Sigmoid colon (tissue), 6 donors: ENCODE measurements at regions not wholly inside any gene's neighbourhood (a gene's known extent, or its start where the extent isn't known, plus 50 kb on each side); places are given as distances from the start of the nearest gene placed in this dataset.

Source experiments
- DNase-seq: peaks from one replicate; pipeline ENCODE4 v3.0.0-alpha.2; 2019
- H3K27ac ChIP-seq, 4 donors: fragments of 200-600 bp; sonication (generic); one replicate each; pipeline ENCODE4 v1.5.1; 2016 to 2019; ENCODE audit warnings: mild to moderate bottlenecking in 1 of 4
- H3K27me3 ChIP-seq, 3 donors: fragments of 200-600 bp; sonication (generic); one replicate each; pipeline ENCODE4 v1.5.1; 2019; ENCODE audit warnings: mild to moderate bottlenecking in 1 of 3
- H3K36me3 ChIP-seq, 4 donors: fragments of 200-600 bp; sonication (generic); one replicate each; pipeline ENCODE4 v1.5.1; 2016 to 2019
- H3K4me1 ChIP-seq, 4 donors: fragments of 200-600 bp; sonication (generic); one replicate each; pipeline ENCODE4 v1.5.1; 2017 to 2019
- H3K4me3 ChIP-seq, 4 donors: fragments of 200-600 bp; sonication (generic); one replicate each; pipeline ENCODE4 v1.5.1; 2017 to 2019; ENCODE audit warnings: mild to moderate bottlenecking in 2 of 4, moderate library complexity in 1 of 4
- H3K9me3 ChIP-seq, 4 donors: fragments of 200-600 bp in 3 of 4; sonication (generic) in 3 of 4; one replicate each; pipeline versions ENCODE4 v1.5.1 to v1.6.1; 2013 to 2019
- CTCF ChIP-seq, 4 experiments: fragments of 450-650 bp in 3 of 4; fragments of 200-600 bp in 1 of 4; IDR thresholded peaks; one replicate each; pipeline ENCODE4 v1.5.1; 2016 to 2019; ENCODE audit warnings: antibody characterized with exemption in 4 of 4, mild to moderate bottlenecking in 3 of 4, moderate library complexity in 2 of 4
- EP300 ChIP-seq, 4 donors: sonication (generic); formaldehyde crosslinking; IDR thresholded peaks; one replicate each; pipeline ENCODE4 v1.6.1; 2017; ENCODE audit warnings: antibody characterized with exemption in 4 of 4
- POLR2A ChIP-seq, 2 donors: fragments of 450-650 bp; IDR thresholded peaks; one replicate each; pipeline ENCODE4 v1.6.1; 2016; ENCODE audit warnings: antibody characterized with exemption in 2 of 2, mild to moderate bottlenecking in 2 of 2, moderate library complexity in 2 of 2
- POLR2AphosphoS5 ChIP-seq, 4 donors: sonication (generic); formaldehyde crosslinking; IDR thresholded peaks; one replicate each; pipeline ENCODE4 v1.6.1; 2017; ENCODE audit warnings: antibody characterized with exemption in 4 of 4
- WGBS, 2 donors: extraction: QIAGEN DNeasy Blood & Tissue Kit; methylation state at CpG; one replicate each; pipeline ENCODE4 v1.1.7; 2013; 5-methylcytosine and 5-hydroxymethylcytosine counted together
- intact Hi-C: fragments of 100-400 bp; cut with DNase I; formaldehyde crosslinking; loops from one replicate; pipeline ENCODE4 v1.15.1; 2023
- donor health status: healthy with polysubstance abuse.
- donor health status: healthy.

GRCh38 chr21:28336314-28336713, 656.4 kb downstream of the LTN1 start:
- Histone ChIP-seq H3K9me3 (no peaks in the 10 kb centered on the region), H3K4me1 (peaks cover 0 to 10% (median 3%) of the 10 kb centered on the region in 4 donors), H3K4me3 (no peak overlapping the region), H3K36me3 (no peaks in the 10 kb centered on the region), H3K27me3 (no peaks in the 10 kb centered on the region), H3K27ac (no peak overlapping the region)
- TF ChIP-seq POLR2A (IDR thresholded peaks at IDR 0.05) (no peak), EP300 (IDR thresholded peaks at IDR 0.05) (no peak), CTCF (IDR thresholded peaks at IDR 0.05) (peak in 3 of 4 experiments; percentile 28 to 40 (median 34)), POLR2AphosphoS5 (IDR thresholded peaks at IDR 0.05) (peak in 2 of 4 donors; percentile 12 to 17)
- intact Hi-C loops = loop anchor here (2.0 to 5.0 kb wide), 4 partner anchors 284 to 1488 kb away; no protein-coding TSS in a partner anchor
- DNase-seq = no peak
- WGBS, 2 donors = 3 to 19% methylated on average over 3 of the region's 3 CpGs

DNA sequence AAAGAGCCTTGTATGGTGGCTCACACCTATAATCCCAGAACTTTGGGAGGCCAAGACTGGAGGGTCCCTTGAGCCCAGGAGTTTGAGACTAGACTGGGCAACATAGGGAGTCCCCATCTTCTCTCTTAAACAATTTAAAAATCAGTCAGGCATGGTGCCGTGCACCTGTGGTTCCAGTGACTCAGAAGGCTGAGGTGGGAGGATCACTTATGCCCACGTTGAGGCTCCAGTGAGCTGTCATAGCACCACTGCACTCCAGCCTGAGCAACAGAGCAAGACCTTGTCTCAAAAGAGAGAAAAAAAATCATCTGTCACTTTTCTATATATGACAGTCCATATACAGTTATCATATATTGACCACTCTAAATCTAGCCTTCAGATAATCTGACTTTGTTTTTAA, 658.3 kb downstream of the LTN1 start:
- no peaks in the 10 kb centered on the region for H3K9me3 ChIP-seq
- no peaks in the 10 kb centered on the region for H3K27me3 ChIP-seq
- intact Hi-C loops = no loop called here
- no peak overlapping the region for H3K27ac ChIP-seq
- no peaks in the 10 kb centered on the region for H3K36me3 ChIP-seq
- peaks cover 0 to 10% (median 3%) of the 10 kb centered on the region in 4 donors for H3K4me1 ChIP-seq
- TF ChIP-seq POLR2A (IDR thresholded peaks at IDR 0.05) (no peak), CTCF (IDR thresholded peaks at IDR 0.05) (no peak), POLR2AphosphoS5 (IDR thresholded peaks at IDR 0.05) (no peak)
- DNase-seq = no peak
- H3K4me3 ChIP-seq = no peak overlapping the region
- 83 to 90% methylated on average over 2 of the region's 2 CpGs for whole genome bisulfite sequencing, 2 donors

GRCh38 chr21:28333578-28334075, 659.0 kb downstream of the LTN1 start:
- Histone ChIP-seq H3K27me3 (no peaks in the 10 kb centered on the region), H3K27ac (no peak overlapping the region), H3K9me3 (no peaks in the 10 kb centered on the region), H3K4me3 (no peak overlapping the region), H3K4me1 (peaks cover 0 to 10% (median 3%) of the 10 kb centered on the region in 4 donors), H3K36me3 (no peaks in the 10 kb centered on the region)
- DNase-seq = no peak
- intact Hi-C loops = no loop called here
- TF ChIP-seq POLR2AphosphoS5 (IDR thresholded peaks at IDR 0.05) = peak in 1 of 4 donors; percentile 25
- TF ChIP-seq CTCF (IDR thresholded peaks at IDR 0.05) = no peak
- 71% methylated on average over 3 of the region's 3 CpGs for WGBS, 2 donors

DNA sequence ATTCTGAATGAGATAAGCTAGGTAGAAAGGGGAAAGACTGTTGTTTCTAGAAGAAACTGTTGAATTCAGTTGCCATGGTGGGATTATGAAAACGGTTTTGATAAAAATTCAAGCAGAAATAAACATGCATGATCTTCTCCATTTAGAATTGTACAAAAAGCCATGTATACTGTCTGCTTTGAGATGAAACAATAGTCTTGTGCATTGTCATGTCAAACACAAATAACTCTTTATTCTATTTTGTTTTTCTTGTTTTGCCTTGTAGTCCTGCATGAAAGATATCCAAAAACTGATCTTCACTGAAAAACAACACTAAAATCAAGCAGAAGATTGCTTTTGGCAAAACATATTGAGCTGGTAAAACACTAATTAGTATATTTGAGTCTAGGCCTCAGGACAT, 659.9 kb downstream of the LTN1 start:
- WGBS, 2 donors = 65 to 68% methylated on average over 1 of the region's 1 CpG
- H3K27ac ChIP-seq = no peak overlapping the region
- TF ChIP-seq CTCF (IDR thresholded peaks at IDR 0.05) = no peak
- TF ChIP-seq EP300 (IDR thresholded peaks at IDR 0.05) = no peak
- TF ChIP-seq POLR2A (IDR thresholded peaks at IDR 0.05) = no peak
- TF ChIP-seq POLR2AphosphoS5 (IDR thresholded peaks at IDR 0.05) = no peak
- H3K4me3 ChIP-seq = no peak overlapping the region
- H3K4me1 ChIP-seq = peaks cover 0 to 10% (median 3%) of the 10 kb centered on the region in 4 donors
- H3K36me3 ChIP-seq = no peaks in the 10 kb centered on the region
- no peaks in the 10 kb centered on the region for H3K9me3 ChIP-seq
- intact Hi-C loops = no loop called here
- H3K27me3 ChIP-seq = no peaks in the 10 kb centered on the region
- no peak for DNase-seq

DNA sequence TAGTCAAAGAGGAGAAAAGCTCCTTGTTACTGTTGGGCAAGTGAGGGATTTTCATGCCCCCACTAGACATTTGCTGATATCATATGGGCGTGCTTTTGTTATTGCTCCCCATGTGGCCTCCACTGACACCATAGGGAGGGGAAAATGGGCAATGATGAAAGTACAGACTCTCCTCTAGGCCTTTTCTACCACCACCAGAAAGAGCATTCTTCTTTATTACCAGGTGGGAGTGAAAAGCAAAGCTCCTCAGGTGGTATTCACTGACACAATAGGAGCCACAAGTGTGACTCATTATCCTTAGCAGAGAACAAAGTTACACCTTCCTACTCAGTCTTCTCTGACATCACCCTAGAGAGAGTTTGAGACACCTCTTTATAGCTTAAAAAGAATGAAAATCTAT, 667.1 kb downstream of the LTN1 start:
- Histone ChIP-seq H3K36me3 (no peaks in the 10 kb centered on the region), H3K4me3 (no peak overlapping the region), H3K27me3 (no peaks in the 10 kb centered on the region), H3K4me1 (no peaks in the 10 kb centered on the region), H3K9me3 (peaks cover 0 to 9% (median 0%) of the 10 kb centered on the region in 4 donors), H3K27ac (no peak overlapping the region)
- TF ChIP-seq POLR2AphosphoS5 (IDR thresholded peaks at IDR 0.05) (no peak), CTCF (IDR thresholded peaks at IDR 0.05) (no peak)
- 85 to 98% methylated on average over 1 of the region's 1 CpG for WGBS, 2 donors
- intact Hi-C loops = no loop called here
- DNase-seq = no peak
